ENCODE measurements at regions not wholly inside any gene's neighbourhood (a gene's known extent, or its start where the extent isn't known, plus 50 kb on each side); places are given as distances from the start of the nearest gene placed in this dataset.

DNA sequence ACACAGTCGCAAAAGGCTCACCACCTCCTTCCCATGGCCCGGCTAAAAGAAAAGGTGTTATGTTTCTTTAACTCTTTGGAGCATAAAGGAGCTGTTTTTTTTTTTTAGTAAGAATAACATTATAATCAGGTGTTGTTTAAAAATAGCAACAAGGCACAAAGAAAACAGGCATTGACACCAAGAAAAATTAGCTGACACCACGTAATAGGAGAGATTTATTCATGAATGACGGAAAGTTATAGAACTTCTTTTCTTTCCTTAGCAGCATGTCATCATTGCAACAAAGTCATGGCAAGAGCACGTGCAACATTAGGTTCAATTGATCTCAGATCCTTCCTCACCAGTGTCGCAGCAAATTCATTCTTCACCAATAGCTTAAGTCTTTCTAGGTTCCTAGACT, 302.9 kb upstream of the ZFP42 start:
- TF ChIP-seq EP300 (IDR thresholded peaks at IDR 0.05) (no peak), POLR2AphosphoS5 (IDR thresholded peaks at IDR 0.05) (no peak)
- TF ChIP-seq, protein P1, sequence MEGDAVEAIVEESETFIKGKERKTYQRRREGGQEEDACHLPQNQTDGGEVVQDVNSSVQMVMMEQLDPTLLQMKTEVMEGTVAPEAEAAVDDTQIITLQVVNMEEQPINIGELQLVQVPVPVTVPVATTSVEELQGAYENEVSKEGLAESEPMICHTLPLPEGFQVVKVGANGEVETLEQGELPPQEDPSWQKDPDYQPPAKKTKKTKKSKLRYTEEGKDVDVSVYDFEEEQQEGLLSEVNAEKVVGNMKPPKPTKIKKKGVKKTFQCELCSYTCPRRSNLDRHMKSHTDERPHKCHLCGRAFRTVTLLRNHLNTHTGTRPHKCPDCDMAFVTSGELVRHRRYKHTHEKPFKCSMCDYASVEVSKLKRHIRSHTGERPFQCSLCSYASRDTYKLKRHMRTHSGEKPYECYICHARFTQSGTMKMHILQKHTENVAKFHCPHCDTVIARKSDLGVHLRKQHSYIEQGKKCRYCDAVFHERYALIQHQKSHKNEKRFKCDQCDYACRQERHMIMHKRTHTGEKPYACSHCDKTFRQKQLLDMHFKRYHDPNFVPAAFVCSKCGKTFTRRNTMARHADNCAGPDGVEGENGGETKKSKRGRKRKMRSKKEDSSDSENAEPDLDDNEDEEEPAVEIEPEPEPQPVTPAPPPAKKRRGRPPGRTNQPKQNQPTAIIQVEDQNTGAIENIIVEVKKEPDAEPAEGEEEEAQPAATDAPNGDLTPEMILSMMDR (IDR thresholded peaks at IDR 0.05): no peak
